Glomerular visceral epithelial cell (primary cell): ENCODE measurements at regions not wholly inside any gene's neighbourhood (a gene's known extent, or its start where the extent isn't known, plus 50 kb on each side); places are given as distances from the start of the nearest gene placed in this dataset.
"Not testable (repeated sequence)": the region's sequence is repeated elsewhere in the genome, so short reads cannot be mapped to it uniquely, and the experiment has no call there.

ENCODE experiments used
- DNase-seq: peaks from one replicate; pipeline ENCODE4 v3.0.0-alpha.2; 2016; ENCODE audit errors: extremely low spot score

- no peak for DNase-seq
These were observed 941.1 kb upstream of the FANCL start for GRCh38 chr2:59182249-59182648.

- DNase-seq, result no peak
These were observed 940.2 kb upstream of the FANCL start for GRCh38 chr2:59181347-59181746.

- no peak for DNase-seq
These were observed 939.5 kb upstream of the FANCL start for GRCh38 chr2:59180621-59181020.

- no peak for DNase-seq
These were observed 939.0 kb upstream of the FANCL start for GRCh38 chr2:59180111-59180510.

GRCh38 chr2:59177748-59178147 is 936.6 kb upstream of the FANCL start:
- DNase-seq, result no peak

- DNase-seq, result no peak
These were observed 935.6 kb upstream of the FANCL start for GRCh38 chr2:59176737-59177136.

GRCh38 chr2:59174536-59175243 is 933.6 kb upstream of the FANCL start:
- DNase-seq, result no peak

- no peak for DNase-seq
These were observed 932.2 kb upstream of the FANCL start for GRCh38 chr2:59173325-59173724.

- no peak for DNase-seq
These were observed 929.9 kb upstream of the FANCL start for GRCh38 chr2:59171019-59171418.

- no peak for DNase-seq
These were observed 927.6 kb upstream of the FANCL start for GRCh38 chr2:59168766-59169165.

GRCh38 chr2:59167514-59167913 is 926.4 kb upstream of the FANCL start:
- DNase-seq, result no peak

GRCh38 chr2:59157908-59158307 is 916.8 kb upstream of the FANCL start:
- DNase-seq, result not testable (repeated sequence)

- DNase-seq, result no peak
These were observed 910.7 kb upstream of the FANCL start for GRCh38 chr2:59151805-59152204.

- DNase-seq, result no peak
These were observed 909.2 kb upstream of the FANCL start for GRCh38 chr2:59150217-59150849.

- no peak for DNase-seq
These were observed 908.1 kb upstream of the FANCL start for GRCh38 chr2:59149271-59149670.

- no peak for DNase-seq
These were observed 871.1 kb upstream of the FANCL start for GRCh38 chr2:59112258-59112657.

GRCh38 chr2:59096973-59097372 is 855.8 kb upstream of the FANCL start:
- DNase-seq, result no peak

GRCh38 chr2:59093571-59093970 is 852.4 kb upstream of the FANCL start:
- DNase-seq, result no peak

- DNase-seq, result no peak
These were observed 843.2 kb upstream of the FANCL start for GRCh38 chr2:59084326-59084725.

- no peak for DNase-seq
These were observed 842.1 kb upstream of the FANCL start for GRCh38 chr2:59083075-59083828.

- no peak for DNase-seq
These were observed 841.5 kb upstream of the FANCL start for GRCh38 chr2:59082657-59083056.

GRCh38 chr2:59080451-59081181 is 839.5 kb upstream of the FANCL start:
- no peak for DNase-seq
